Endothelial cell of umbilical vein (primary cell): ENCODE measurements at regions not wholly inside any gene's neighbourhood (a gene's known extent, or its start where the extent isn't known, plus 50 kb on each side); places are given as distances from the start of the nearest gene placed in this dataset.

ENCODE experiments used
- BruUV-seq: library from RNA; stranded (reverse); fragments of 400-500 nt; replicated peaks from 2 replicates; lab custom pipeline; 2021; lab: Mats Ljungman, UMichigan
- CTCF ChIA-PET: fragments of 300-600, 350-600 bp; sonication (Branson Sonifier 250); formaldehyde crosslinking; loops from one replicate; lab custom pipeline; 2021; ENCODE audit warnings: antibody characterized with exemption, inconsistent platforms; lab: Charles Lee
- POLR2A ChIA-PET: fragments of 300-600, 350-600 bp; sonication (Branson Sonifier 250); formaldehyde crosslinking; loops from one replicate; lab custom pipeline; 2021; ENCODE audit warnings: antibody characterized with exemption, inconsistent platforms; lab: Charles Lee
- DNase-seq: peaks from one replicate; pipeline ENCODE4 v3.0.0-alpha.2; 2011; ENCODE audit warnings: low read depth, low spot score
- FAIRE-seq: peaks from 2 replicates; lab custom pipeline; 2011; peaks lifted over from hg19 to GRCh38; lab: Jason Lieb, UNC
- H2AFZ ChIP-seq: 2 replicates; pipeline ENCODE4 v1.6.0; 2012; ENCODE audit warnings: low read depth, low read length, control low read depth, inconsistent platforms
- H3K27ac ChIP-seq: 2 replicates; pipeline ENCODE4 v1.5.1; 2011; ENCODE audit warnings: low read depth, mild to moderate bottlenecking, control low read depth, low read length, moderate library complexity; ENCODE audit not compliant: insufficient read depth
- H3K27me3 ChIP-seq, 2 experiments: 2 replicates each; pipeline versions ENCODE4 v1.6.0 to v1.6.1; 2011; ENCODE audit warnings: low read length in 2 of 2, mixed read lengths in 1 of 2; ENCODE audit not compliant: control insufficient read depth in 2 of 2, insufficient read depth in 2 of 2
- H3K36me3 ChIP-seq, 2 experiments: 2 replicates in 1 of 2; 3 replicates in 1 of 2; pipeline ENCODE4 v1.5.1; 2011; ENCODE audit warnings: low read length in 2 of 2, mild to moderate bottlenecking in 1 of 2, moderate library complexity in 1 of 2; ENCODE audit not compliant: control insufficient read depth in 2 of 2, insufficient read depth in 2 of 2; ENCODE audit errors: extremely low read depth in 1 of 2
- H3K4me1 ChIP-seq: 3 replicates; pipeline ENCODE4 v1.5.1; 2011; ENCODE audit warnings: mild to moderate bottlenecking, low read length; ENCODE audit not compliant: control insufficient read depth, insufficient read depth; ENCODE audit errors: extremely low read depth
- H3K4me2 ChIP-seq: 2 replicates; pipeline ENCODE4 v1.6.1; 2011; ENCODE audit warnings: low read length, control low read depth, mixed read lengths; ENCODE audit not compliant: insufficient read depth
- H3K4me3 ChIP-seq, 3 experiments: fragments of 200-600 bp in 1 of 3; sonication (generic), shearing (Covaris generic) in 1 of 3; replicated peaks in 1 of 3; 2 replicates each; pipeline ENCODE4 v1.5.1; 2011 to 2016; ENCODE audit warnings: control low read depth in 3 of 3, low read length in 3 of 3, mild to moderate bottlenecking in 2 of 3, inconsistent platforms in 1 of 3, low read depth in 1 of 3, moderate library complexity in 1 of 3; ENCODE audit not compliant: insufficient read depth in 1 of 3
- H3K79me2 ChIP-seq: 2 replicates; pipeline ENCODE4 v1.6.0; 2012; ENCODE audit warnings: low read length, inconsistent platforms; ENCODE audit not compliant: control insufficient read depth, insufficient read depth
- H3K9ac ChIP-seq: replicated peaks from 2 replicates; pipeline ENCODE3; 2011; ENCODE audit warnings: low read length, control low read depth; ENCODE audit not compliant: insufficient read depth; ENCODE audit errors: extremely low read depth
- H3K9me1 ChIP-seq: replicated peaks from 3 replicates; pipeline ENCODE4 v1.6.0; 2011; ENCODE audit warnings: mild to moderate bottlenecking, low read length; ENCODE audit not compliant: control insufficient read depth, insufficient read depth; ENCODE audit errors: extremely low read depth
- H3K9me3 ChIP-seq: replicated peaks from 2 replicates; pipeline ENCODE4 v1.5.1; 2012; ENCODE audit warnings: low read length, inconsistent platforms; ENCODE audit not compliant: control insufficient read depth, insufficient read depth
- H4K20me1 ChIP-seq: replicated peaks from 2 replicates; pipeline ENCODE3; 2011; ENCODE audit warnings: mild to moderate bottlenecking, low read length; ENCODE audit not compliant: control insufficient read depth, insufficient read depth; ENCODE audit errors: extremely low read depth
- CTCF ChIP-seq, 2 donors: IDR thresholded peaks; 1 replicate in 1 of 2; 2 replicates in 1 of 2; pipeline ENCODE4 v1.5.1; 2011; ENCODE audit warnings: low read length in 2 of 2, mild to moderate bottlenecking in 2 of 2, moderate library complexity in 2 of 2, control low read depth in 1 of 2, inconsistent platforms in 1 of 2, low read depth in 1 of 2; ENCODE audit not compliant: insufficient read depth in 1 of 2; ENCODE audit errors: extremely low read depth in 1 of 2
- EZH2 ChIP-seq: IDR thresholded peaks from 2 replicates; pipeline ENCODE4 v1.6.1; 2012; ENCODE audit warnings: borderline replicate concordance, low read depth, mild to moderate bottlenecking, moderate library complexity, low read length, inconsistent platforms; ENCODE audit not compliant: severe bottlenecking
- FOS ChIP-seq: IDR thresholded peaks from 2 replicates; pipeline ENCODE4 v1.6.1; 2011; ENCODE audit warnings: mild to moderate bottlenecking, low read length, moderate library complexity, borderline replicate concordance; ENCODE audit not compliant: insufficient read depth
- GATA2 ChIP-seq: IDR thresholded peaks from 2 replicates; pipeline ENCODE4 v1.7.0; 2011; ENCODE audit warnings: low read depth, mild to moderate bottlenecking, moderate library complexity, mixed read lengths, low read length; ENCODE audit not compliant: insufficient read length, insufficient read depth
- JUN ChIP-seq: IDR thresholded peaks from 2 replicates; pipeline ENCODE4 v1.6.1; 2011; ENCODE audit warnings: borderline replicate concordance, low read depth; ENCODE audit not compliant: insufficient read length, insufficient read depth
- MAX ChIP-seq: IDR thresholded peaks from 2 replicates; pipeline ENCODE4 v1.6.1; 2011; ENCODE audit not compliant: insufficient read depth, insufficient read length
- MYC ChIP-seq: IDR thresholded peaks from one replicate; pipeline ENCODE4 v1.6.1; 2011; ENCODE audit warnings: mild to moderate bottlenecking, low read depth, low read length
- POLR2A ChIP-seq: IDR thresholded peaks from 2 replicates; pipeline ENCODE4 v1.6.1; 2012; ENCODE audit warnings: low read depth, mild to moderate bottlenecking, control low read depth, low read length
- POLR2AphosphoS5 ChIP-seq: IDR thresholded peaks from 2 replicates; pipeline ENCODE4 v1.6.1; 2012; ENCODE audit warnings: low read depth, mild to moderate bottlenecking, control low read depth, low read length, moderate library complexity; ENCODE audit not compliant: insufficient read depth
- dilution Hi-C: fragments of 300-500 bp; cut with MboI; formaldehyde crosslinking; loops from one replicate; pipeline ENCODE4 v1.15.0; 2019; ENCODE audit warnings: low sequenced_read_pairs; ENCODE audit not compliant: extremely low pct_ligation_motif_present
- intact Hi-C: fragments of 100-400 bp; cut with micrococcal nuclease; formaldehyde crosslinking; loops from one replicate; pipeline ENCODE4 v1.10.0; 2022

GRCh38 chr2:204042401-204042800 lies 105.8 kb downstream of the ICOS start:
- TF ChIP-seq POLR2A (no peak), CTCF (IDR thresholded peaks at IDR 0.05; ENCODE audit: extremely low read depth in 1 of 2, insufficient read depth in 1 of 2, low read depth in 1 of 2, low read length in 2 of 2) (no peak), MYC (no peak), MAX (no peak), GATA2 (no peak), EZH2 (no peak), JUN (no peak), POLR2AphosphoS5 (no peak), FOS (no peak)
- FAIRE-seq (no peak), DNase-seq (no peak)
- dilution Hi-C loops = no loop called here
- no peaks in the 10 kb centered on the region for H3K36me3 ChIP-seq
- no peak overlapping the region for H2AFZ ChIP-seq
- no peaks in the 10 kb centered on the region for H3K9me1 ChIP-seq
- H3K4me1 ChIP-seq = no peaks in the 10 kb centered on the region
- no peak overlapping the region for H3K9ac ChIP-seq
- H3K4me2 ChIP-seq = no peak overlapping the region
- H3K4me3 ChIP-seq = no peak overlapping the region
- no TSS peak for BruUV-seq
- peaks cover 22 to 28% of the 10 kb centered on the region in 2 experiments for H3K27me3 ChIP-seq
- intact Hi-C loops = no loop called here
- H3K79me2 ChIP-seq = no peaks in the 10 kb centered on the region
- H4K20me1 ChIP-seq = no peaks in the 10 kb centered on the region
- CTCF ChIA-PET = no interaction called here
- H3K27ac ChIP-seq = no peak overlapping the region
- no peaks in the 10 kb centered on the region for H3K9me3 ChIP-seq
- POLR2A ChIA-PET = no interaction called here
